Pancreas (tissue), 10 donors: ENCODE measurements at regions not wholly inside any gene's neighbourhood (a gene's known extent, or its start where the extent isn't known, plus 50 kb on each side); places are given as distances from the start of the nearest gene placed in this dataset.
A peak's percentile ranks its signal among the peaks of the same experiment; 100 is the strongest.
"Not testable (repeated sequence)": the region's sequence is repeated elsewhere in the genome, so short reads cannot be mapped to it uniquely, and the experiment has no call there.

Experiments
- ATAC-seq, 4 donors: fragments of 200-7000 bp; cut with Tn5 transposase; one replicate each; pipeline versions ENCODE4 v1.8.0 to v1.9.1; 2020; ENCODE audit warnings: mild to moderate bottlenecking in 4 of 4, moderate library complexity in 4 of 4
- DNase-seq, 6 donors: peaks; one replicate each; pipeline ENCODE4 v3.0.0-alpha.2; 2020
- FAIRE-seq: peaks from 2 replicates; lab custom pipeline; 2012; peaks lifted over from hg19 to GRCh38; lab: Jason Lieb, UNC
- H3K27ac ChIP-seq, 4 donors: fragments of 200-600 bp; sonication (generic); 1 replicate in 3 of 4; 2 replicates in 1 of 4; pipeline versions ENCODE4 v1.5.0 to v1.8.0; 2020
- H3K27me3 ChIP-seq, 4 donors: fragments of 200-600 bp; one replicate each; pipeline ENCODE4 v1.8.0; 2021
- H3K36me3 ChIP-seq, 3 donors: fragments of 200-600 bp; sonication (generic) in 1 of 3; one replicate each; pipeline versions ENCODE4 v1.5.0 to v1.8.0; 2020 to 2021
- H3K4me1 ChIP-seq, 3 donors: fragments of 200-600 bp; one replicate each; pipeline ENCODE4 v1.8.0; 2021
- H3K4me3 ChIP-seq, 4 donors: fragments of 200-600 bp; sonication (generic) in 2 of 4; one replicate each; pipeline versions ENCODE4 v1.5.0 to v1.8.0; 2020 to 2021
- H3K9me3 ChIP-seq, 4 donors: fragments of 200-600 bp; one replicate each; pipeline ENCODE4 v1.8.0; 2021
- WGBS, 2 donors: extraction: QIAGEN DNeasy Blood & Tissue Kit; methylation state at CpG; one replicate each; pipeline ENCODE4 v1.1.7; 2013; 5-methylcytosine and 5-hydroxymethylcytosine counted together
- intact Hi-C, 3 donors: fragments of 100-400 bp; cut with DNase I; formaldehyde crosslinking; loops; one replicate each; pipeline versions ENCODE4 v1.11.1 to v1.14.2; 2022
- TF ChIP-seq, protein P1 (sequence below), 4 donors: fragments of 200-600 bp; sonication (generic) in 3 of 4; IDR thresholded peaks; one replicate each; pipeline versions ENCODE4 v1.5.0 to v1.8.0; 2021; ENCODE audit warnings: antibody characterized with exemption in 4 of 4
- donor health status: healthy with polysubstance abuse.
- donor health status: DM: no; HTN: no; CAD: no; lungs with moderate emphysema.
- donor health status: DM: no; HTN: no; CAD: no.
- donor health status: control.
- donor health status: control.
- donor health status: Bipolar disorder and iron deficiency.
- donor health status: DM: yes; HTN: yes; CAD: no.
- donor health status: DM: no; HTN: no; CAD: no.
- donor health status: DM: no; HTN: no; CAD: no.
- donor health status: DM: yes; HTN: yes; CAD: no.

DNA sequence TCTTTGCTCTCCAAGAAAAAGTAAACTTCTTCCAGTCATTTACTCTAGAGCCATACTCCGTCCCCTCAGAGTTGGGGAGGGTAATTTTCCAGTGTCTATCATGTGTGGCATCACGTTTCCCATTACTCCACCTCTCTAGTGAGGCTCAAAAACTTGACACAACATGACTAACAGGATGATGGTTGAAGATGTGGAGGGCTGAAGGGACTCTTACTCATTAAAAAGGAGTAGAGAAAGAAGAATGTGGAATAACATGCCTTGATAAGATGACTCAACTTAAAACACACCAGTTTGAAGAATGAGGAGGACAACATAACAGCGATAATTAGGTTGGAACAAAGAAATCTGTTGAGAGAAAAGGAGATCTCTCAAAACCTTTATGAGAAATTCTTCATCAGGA, 894.3 kb downstream of the OTOL1 start:
- intact Hi-C loops = no loop called here
- WGBS, 2 donors = 47 to 64% methylated on average over 3 of the region's 3 CpGs
- Histone ChIP-seq H3K9me3 (no peaks in the 10 kb centered on the region), H3K4me1 (no peaks in the 10 kb centered on the region), H3K36me3 (no peaks in the 10 kb centered on the region), H3K4me3 (no peak overlapping the region), H3K27ac (no peak overlapping the region), H3K27me3 (no peaks in the 10 kb centered on the region)
- DNase-seq = no peak
- FAIRE-seq = no peak
- TF ChIP-seq, protein P1, sequence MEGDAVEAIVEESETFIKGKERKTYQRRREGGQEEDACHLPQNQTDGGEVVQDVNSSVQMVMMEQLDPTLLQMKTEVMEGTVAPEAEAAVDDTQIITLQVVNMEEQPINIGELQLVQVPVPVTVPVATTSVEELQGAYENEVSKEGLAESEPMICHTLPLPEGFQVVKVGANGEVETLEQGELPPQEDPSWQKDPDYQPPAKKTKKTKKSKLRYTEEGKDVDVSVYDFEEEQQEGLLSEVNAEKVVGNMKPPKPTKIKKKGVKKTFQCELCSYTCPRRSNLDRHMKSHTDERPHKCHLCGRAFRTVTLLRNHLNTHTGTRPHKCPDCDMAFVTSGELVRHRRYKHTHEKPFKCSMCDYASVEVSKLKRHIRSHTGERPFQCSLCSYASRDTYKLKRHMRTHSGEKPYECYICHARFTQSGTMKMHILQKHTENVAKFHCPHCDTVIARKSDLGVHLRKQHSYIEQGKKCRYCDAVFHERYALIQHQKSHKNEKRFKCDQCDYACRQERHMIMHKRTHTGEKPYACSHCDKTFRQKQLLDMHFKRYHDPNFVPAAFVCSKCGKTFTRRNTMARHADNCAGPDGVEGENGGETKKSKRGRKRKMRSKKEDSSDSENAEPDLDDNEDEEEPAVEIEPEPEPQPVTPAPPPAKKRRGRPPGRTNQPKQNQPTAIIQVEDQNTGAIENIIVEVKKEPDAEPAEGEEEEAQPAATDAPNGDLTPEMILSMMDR (IDR thresholded peaks at IDR 0.05) = no peak
- no peak for ATAC-seq

DNA sequence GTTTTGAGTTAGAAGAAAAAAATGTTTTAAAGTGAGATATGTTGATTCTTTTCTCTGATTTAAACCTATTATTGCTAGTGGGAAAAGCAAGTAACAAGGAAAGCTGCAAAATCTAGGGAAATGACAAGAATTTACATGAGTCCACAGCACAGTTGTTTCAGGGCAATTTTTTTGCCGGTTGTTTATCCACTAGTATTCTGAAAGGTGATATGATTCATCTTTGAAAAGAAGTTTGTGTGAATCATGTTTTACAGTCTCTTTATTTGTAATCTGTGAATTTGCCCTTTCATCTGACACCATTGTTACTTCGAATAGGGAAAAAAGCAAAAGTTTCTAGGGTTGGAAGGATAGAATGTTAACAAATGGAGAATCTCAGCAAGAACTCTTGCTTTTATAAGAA, 894.7 kb downstream of the OTOL1 start:
- FAIRE-seq (no peak), DNase-seq (no peak), ATAC-seq (no peak)
- Histone ChIP-seq H3K4me1 (no peaks in the 10 kb centered on the region), H3K36me3 (no peaks in the 10 kb centered on the region), H3K27ac (no peak overlapping the region), H3K9me3 (no peaks in the 10 kb centered on the region), H3K27me3 (no peaks in the 10 kb centered on the region), H3K4me3 (no peak overlapping the region)
- TF ChIP-seq, protein P1 (IDR thresholded peaks at IDR 0.05) = no peak
- intact Hi-C loops = no loop called here
- WGBS, 2 donors = 52 to 62% methylated on average over 2 of the region's 2 CpGs

DNA sequence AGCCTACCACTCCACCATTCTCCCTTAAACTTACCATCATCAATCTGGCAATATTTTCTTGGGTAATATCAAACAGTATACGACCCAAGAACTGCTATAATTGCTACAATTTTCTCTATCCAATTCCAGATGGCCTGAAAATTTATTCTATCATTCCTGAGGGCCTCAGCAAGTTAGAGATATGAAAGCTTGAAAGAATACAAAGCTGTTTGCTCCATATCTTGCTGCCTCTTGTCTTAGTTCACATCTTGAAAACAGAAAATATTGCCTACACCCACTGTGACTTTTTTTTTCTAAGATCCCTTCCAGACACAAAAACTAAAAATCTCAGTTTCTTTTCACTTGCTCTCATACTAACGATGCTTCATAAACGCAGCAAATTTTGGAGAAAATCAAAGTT, 898.9 kb downstream of the OTOL1 start:
- FAIRE-seq = no peak
- Histone ChIP-seq H3K4me3 (no peak overlapping the region), H3K4me1 (no peaks in the 10 kb centered on the region), H3K27me3 (no peaks in the 10 kb centered on the region), H3K36me3 (no peaks in the 10 kb centered on the region), H3K9me3 (no peaks in the 10 kb centered on the region), H3K27ac (no peak overlapping the region)
- ATAC-seq = no peak
- TF ChIP-seq, protein P1 (IDR thresholded peaks at IDR 0.05) = no peak
- WGBS, 2 donors = 51 to 67% methylated on average over 3 of the region's 3 CpGs
- intact Hi-C loops = no loop called here
- no peak for DNase-seq

DNA sequence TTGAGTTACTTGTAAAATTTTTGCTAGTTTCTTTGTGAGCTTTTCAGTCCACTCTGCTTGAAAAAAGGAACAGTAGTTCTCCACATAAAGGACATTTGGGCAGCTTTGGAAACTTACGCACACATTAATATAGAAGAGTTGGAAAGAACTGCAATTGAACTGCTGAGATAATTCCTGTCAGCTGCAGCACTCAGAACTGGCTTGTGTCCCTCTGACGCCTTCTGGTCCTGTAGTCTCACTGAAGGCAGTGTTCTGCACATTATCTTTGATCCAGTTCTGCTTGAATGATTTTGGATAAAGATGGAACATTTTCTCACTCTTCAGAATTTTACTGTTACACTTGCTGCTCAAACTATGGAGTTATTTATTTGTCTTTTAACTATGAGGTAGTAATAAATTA, 901.9 kb downstream of the OTOL1 start:
- WGBS, 2 donors = 51 to 65% methylated on average over 2 of the region's 2 CpGs
- Histone ChIP-seq H3K4me3 (no peak overlapping the region), H3K9me3 (no peaks in the 10 kb centered on the region), H3K27me3 (no peaks in the 10 kb centered on the region), H3K36me3 (no peaks in the 10 kb centered on the region), H3K4me1 (no peaks in the 10 kb centered on the region), H3K27ac (no peak overlapping the region)
- DNase-seq = no peak
- intact Hi-C loops = no loop called here
- no peak for ATAC-seq
- TF ChIP-seq, protein P1 (IDR thresholded peaks at IDR 0.05) = no peak
- FAIRE-seq = no peak

DNA sequence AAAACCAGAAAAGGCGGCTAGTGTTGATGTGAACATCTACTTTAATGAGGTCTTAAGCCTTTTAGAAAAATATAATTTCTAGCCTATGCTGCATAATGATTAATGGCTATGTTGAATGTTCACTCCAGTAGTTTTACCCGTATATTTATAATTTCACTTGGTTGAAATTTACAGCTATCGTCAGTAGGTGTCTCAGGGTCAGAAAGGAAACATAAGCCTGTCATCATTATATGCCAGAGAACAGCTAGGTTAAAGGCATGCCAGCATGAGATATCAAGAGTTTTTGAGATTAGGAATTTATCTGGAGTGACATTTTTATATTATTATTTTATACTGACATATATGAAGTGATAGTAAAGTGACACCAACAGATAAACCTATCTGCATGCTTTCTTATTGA, 904.1 kb downstream of the OTOL1 start:
- H3K27me3 ChIP-seq = no peaks in the 10 kb centered on the region
- FAIRE-seq (no peak), DNase-seq (no peak), ATAC-seq (no peak)
- intact Hi-C loops = no loop called here
- TF ChIP-seq, protein P1 (IDR thresholded peaks at IDR 0.05) = no peak
- no peak overlapping the region for H3K27ac ChIP-seq
- H3K4me1 ChIP-seq = no peaks in the 10 kb centered on the region
- H3K36me3 ChIP-seq = no peaks in the 10 kb centered on the region
- no peaks in the 10 kb centered on the region for H3K9me3 ChIP-seq
- 19 to 24% methylated on average over 3 of the region's 3 CpGs for WGBS, 2 donors
- H3K4me3 ChIP-seq = no peak overlapping the region

DNA sequence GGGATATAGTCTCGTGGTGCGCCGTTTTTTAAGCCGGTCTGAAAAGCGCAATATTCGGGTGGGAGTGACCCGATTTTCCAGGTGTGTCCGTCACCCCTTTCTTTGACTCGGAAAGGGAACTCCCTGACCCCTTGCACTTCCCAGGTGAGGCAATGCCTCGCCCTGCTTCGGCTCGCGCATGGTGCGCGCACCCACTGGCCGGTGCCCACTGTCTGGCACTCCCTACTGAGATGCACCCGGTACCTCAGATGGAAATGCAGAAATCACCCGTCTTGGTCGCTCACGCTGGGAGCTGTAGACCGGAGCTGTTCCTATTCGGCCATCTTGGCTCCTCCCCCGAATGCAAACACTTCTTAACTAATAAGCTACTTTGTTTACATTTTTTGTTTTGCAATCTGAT, 914.9 kb downstream of the OTOL1 start:
- H3K4me3 ChIP-seq, intact Hi-C loops, H3K27me3 ChIP-seq, H3K27ac ChIP-seq, ATAC-seq, H3K9me3 ChIP-seq, H3K36me3 ChIP-seq, FAIRE-seq, H3K4me1 ChIP-seq: not testable (repeated sequence)
- 82 to 84% methylated on average over 17 to 20 of the region's 23 CpGs for WGBS, 2 donors
- peak in 2 of 6 donors; percentile 12 to 21 for DNase-seq
